ENCODE measurements at regions not wholly inside any gene's neighbourhood (a gene's known extent, or its start where the extent isn't known, plus 50 kb on each side); places are given as distances from the start of the nearest gene placed in this dataset.

GRCh38 chr2:152875701-152876695 is 157.6 kb downstream of the ARL6IP6 start:
- no peaks in the 10 kb centered on the region for H3K36me3 ChIP-seq (ENCODE audit: insufficient read depth, low read length)
- DNase-seq: no peak
- no peaks in the 10 kb centered on the region for H3K27me3 ChIP-seq (ENCODE audit: insufficient read depth, low read length, poor library complexity)
- no peaks in the 10 kb centered on the region for H3K4me1 ChIP-seq (ENCODE audit: insufficient read depth, low read length)
- no peaks in the 10 kb centered on the region for H3K9me3 ChIP-seq (ENCODE audit: insufficient read depth, low read length, severe bottlenecking)
- H2AFZ ChIP-seq (ENCODE audit: low read depth, low read length): no peak overlapping the region
- H3K4me3 ChIP-seq (ENCODE audit: low read depth in 1 of 2, low read length in 2 of 2): no peak overlapping the region
- no peaks in the 10 kb centered on the region for H4K20me1 ChIP-seq (ENCODE audit: insufficient read depth, low read length)
- no peaks in the 10 kb centered on the region for H3K79me2 ChIP-seq (ENCODE audit: insufficient read depth, low read length)
- ATAC-seq (ENCODE audit: insufficient read depth, low read depth): no peak
- H3K4me2 ChIP-seq (ENCODE audit: insufficient read depth, low read length): no peak overlapping the region
- TF ChIP-seq CTCF (IDR thresholded peaks at IDR 0.05; ENCODE audit: borderline replicate concordance, extremely low read depth, low read length, poor library complexity, severe bottlenecking) (no peak), EZH2 (IDR thresholded peaks at IDR 0.05; ENCODE audit: borderline replicate concordance, low read depth, low read length, severe bottlenecking) (no peak)
- H3K9ac ChIP-seq (ENCODE audit: low read depth, low read length): no peak overlapping the region
- no peak overlapping the region for H3K27ac ChIP-seq (ENCODE audit: low read length)

GRCh38 chr2:152874955-152875354 is 156.5 kb downstream of the ARL6IP6 start:
- H4K20me1 ChIP-seq (ENCODE audit: insufficient read depth, low read length): no peaks in the 10 kb centered on the region
- no peak overlapping the region for H3K4me3 ChIP-seq (ENCODE audit: low read depth in 1 of 2, low read length in 2 of 2)
- H2AFZ ChIP-seq (ENCODE audit: low read depth, low read length): no peak overlapping the region
- H3K27me3 ChIP-seq (ENCODE audit: insufficient read depth, low read length, poor library complexity): no peaks in the 10 kb centered on the region
- no peak overlapping the region for H3K9ac ChIP-seq (ENCODE audit: low read depth, low read length)
- no peak for TF ChIP-seq CTCF (IDR thresholded peaks at IDR 0.05; ENCODE audit: borderline replicate concordance, extremely low read depth, low read length, poor library complexity, severe bottlenecking)
- no peak for TF ChIP-seq EZH2 (IDR thresholded peaks at IDR 0.05; ENCODE audit: borderline replicate concordance, low read depth, low read length, severe bottlenecking)
- no peaks in the 10 kb centered on the region for H3K79me2 ChIP-seq (ENCODE audit: insufficient read depth, low read length)
- H3K9me3 ChIP-seq (ENCODE audit: insufficient read depth, low read length, severe bottlenecking): no peaks in the 10 kb centered on the region
- DNase-seq (no peak), ATAC-seq (ENCODE audit: insufficient read depth, low read depth) (no peak)
- no peak overlapping the region for H3K4me2 ChIP-seq (ENCODE audit: insufficient read depth, low read length)
- H3K4me1 ChIP-seq (ENCODE audit: insufficient read depth, low read length): no peaks in the 10 kb centered on the region
- H3K27ac ChIP-seq (ENCODE audit: low read length): no peak overlapping the region
- no peaks in the 10 kb centered on the region for H3K36me3 ChIP-seq (ENCODE audit: insufficient read depth, low read length)

- TF ChIP-seq CTCF (IDR thresholded peaks at IDR 0.05; ENCODE audit: borderline replicate concordance, extremely low read depth, low read length, poor library complexity, severe bottlenecking) (no peak), EZH2 (IDR thresholded peaks at IDR 0.05; ENCODE audit: borderline replicate concordance, low read depth, low read length, severe bottlenecking) (no peak)
- Histone ChIP-seq H3K27me3 (ENCODE audit: insufficient read depth, low read length, poor library complexity) (no peaks in the 10 kb centered on the region), H3K27ac (ENCODE audit: low read length) (no peak overlapping the region), H4K20me1 (ENCODE audit: insufficient read depth, low read length) (no peaks in the 10 kb centered on the region), H3K79me2 (ENCODE audit: insufficient read depth, low read length) (no peaks in the 10 kb centered on the region), H3K9me3 (ENCODE audit: insufficient read depth, low read length, severe bottlenecking) (no peaks in the 10 kb centered on the region), H3K4me2 (ENCODE audit: insufficient read depth, low read length) (no peak overlapping the region), H3K36me3 (ENCODE audit: insufficient read depth, low read length) (no peaks in the 10 kb centered on the region), H3K4me1 (ENCODE audit: insufficient read depth, low read length) (no peaks in the 10 kb centered on the region), H2AFZ (ENCODE audit: low read depth, low read length) (no peak overlapping the region), H3K4me3 (ENCODE audit: low read depth in 1 of 2, low read length in 2 of 2) (no peak overlapping the region), H3K9ac (ENCODE audit: low read depth, low read length) (no peak overlapping the region)
- ATAC-seq (ENCODE audit: insufficient read depth, low read depth) (no peak), DNase-seq (no peak)
Measured at GRCh38 chr2:152870239-152870638, 151.8 kb downstream of the ARL6IP6 start.

Data from DND-41 (cell line).